Neutrophil (primary cell): ENCODE measurements at regions not wholly inside any gene's neighbourhood (a gene's known extent, or its start where the extent isn't known, plus 50 kb on each side); places are given as distances from the start of the nearest gene placed in this dataset.

Experiments
- H3K27ac ChIP-seq: fragments of 200-600 bp; sonication (generic); 2 replicates; pipeline ENCODE4 v1.5.1; 2016; ENCODE audit warnings: mild to moderate bottlenecking, moderate library complexity
- H3K27me3 ChIP-seq: fragments of 200-600 bp; sonication (generic); 2 replicates; pipeline ENCODE4 v1.6.0; 2016; ENCODE audit warnings: mild to moderate bottlenecking
- H3K36me3 ChIP-seq: fragments of 200-600 bp; sonication (generic); 2 replicates; pipeline ENCODE4 v1.5.1; 2017
- H3K4me1 ChIP-seq, 2 experiments: fragments of 200-600 bp in 1 of 2; sonication (generic) in 1 of 2; 1 replicate in 1 of 2; 2 replicates in 1 of 2; pipeline versions ENCODE4 v1.5.1 to v1.6.1; 2013 to 2016; ENCODE audit warnings: low read depth in 1 of 2, low read length in 1 of 2, mild to moderate bottlenecking in 1 of 2, moderate library complexity in 1 of 2; ENCODE audit not compliant: control insufficient read depth in 1 of 2, insufficient read depth in 1 of 2
- H3K4me3 ChIP-seq, 2 experiments: fragments of 200-600 bp in 1 of 2; sonication (generic) in 1 of 2; 1 replicate in 1 of 2; 2 replicates in 1 of 2; pipeline ENCODE4 v1.5.1; 2013 to 2016; ENCODE audit warnings: low read depth in 1 of 2, low read length in 1 of 2, mild to moderate bottlenecking in 1 of 2, moderate library complexity in 1 of 2
- H3K9me3 ChIP-seq: fragments of 200-600 bp; sonication (generic); 2 replicates; pipeline ENCODE4 v1.5.1; 2016
- CTCF ChIP-seq: fragments of 200-600 bp; sonication (generic); IDR thresholded peaks from 2 replicates; pipeline ENCODE4 v1.5.1; 2016; ENCODE audit warnings: antibody characterized with exemption

GRCh38 chr5:67612961-67613360, 416.4 kb upstream of the CD180 start:
- Histone ChIP-seq H3K4me3 (no peak overlapping the region), H3K36me3 (no peaks in the 10 kb centered on the region), H3K27me3 (no peaks in the 10 kb centered on the region), H3K27ac (no peak overlapping the region), H3K9me3 (no peaks in the 10 kb centered on the region), H3K4me1 (no peaks in the 10 kb centered on the region)
- TF ChIP-seq CTCF = no peak

- H3K36me3 ChIP-seq = no peaks in the 10 kb centered on the region
- no peak overlapping the region for H3K27ac ChIP-seq
- H3K9me3 ChIP-seq = no peaks in the 10 kb centered on the region
- no peak for TF ChIP-seq CTCF
- H3K4me3 ChIP-seq = no peak overlapping the region
- no peaks in the 10 kb centered on the region for H3K27me3 ChIP-seq
- H3K4me1 ChIP-seq = no peaks in the 10 kb centered on the region
Measured at GRCh38 chr5:67610186-67610912, 413.8 kb upstream of the CD180 start.

GRCh38 chr5:67607958-67608357, 411.4 kb upstream of the CD180 start:
- Histone ChIP-seq H3K27me3 (no peaks in the 10 kb centered on the region), H3K36me3 (no peaks in the 10 kb centered on the region), H3K9me3 (no peaks in the 10 kb centered on the region), H3K4me3 (no peak overlapping the region), H3K27ac (no peak overlapping the region), H3K4me1 (no peaks in the 10 kb centered on the region)
- TF ChIP-seq CTCF = no peak

GRCh38 chr5:67606586-67606947, 410.0 kb upstream of the CD180 start:
- H3K4me1 ChIP-seq = no peaks in the 10 kb centered on the region
- no peak for TF ChIP-seq CTCF
- no peaks in the 10 kb centered on the region for H3K36me3 ChIP-seq
- H3K27me3 ChIP-seq = no peaks in the 10 kb centered on the region
- H3K4me3 ChIP-seq = no peak overlapping the region
- H3K9me3 ChIP-seq = no peaks in the 10 kb centered on the region
- H3K27ac ChIP-seq = no peak overlapping the region

- H3K27ac ChIP-seq = no peak overlapping the region
- no peaks in the 10 kb centered on the region for H3K27me3 ChIP-seq
- TF ChIP-seq CTCF = no peak
- H3K4me3 ChIP-seq = no peak overlapping the region
- H3K9me3 ChIP-seq = no peaks in the 10 kb centered on the region
- H3K4me1 ChIP-seq = no peaks in the 10 kb centered on the region
- H3K36me3 ChIP-seq = no peaks in the 10 kb centered on the region
Measured at GRCh38 chr5:67605730-67606585, 409.4 kb upstream of the CD180 start.
